ENCODE measurements at regions not wholly inside any gene's neighbourhood (a gene's known extent, or its start where the extent isn't known, plus 50 kb on each side); places are given as distances from the start of the nearest gene placed in this dataset.

DNA sequence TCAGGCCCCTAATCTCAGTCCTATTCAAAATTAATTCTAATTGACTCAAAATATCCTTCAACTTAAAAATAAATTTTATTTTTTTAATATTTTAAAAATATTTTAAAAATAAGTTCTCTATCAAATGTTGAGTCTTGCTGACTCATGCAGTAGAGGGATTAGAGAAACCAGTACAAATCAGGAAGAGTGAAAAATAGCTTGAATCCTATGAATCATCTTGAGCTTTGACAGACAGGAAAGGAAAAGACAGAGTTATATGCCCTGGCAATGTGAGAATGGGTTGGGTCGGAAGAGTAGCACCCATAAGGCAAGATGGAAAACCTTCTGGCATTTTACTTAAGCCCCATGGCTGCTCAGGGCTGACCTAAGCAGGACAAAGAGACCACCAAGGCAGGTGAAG, 346.6 kb upstream of the RUNX1 start:
- TF ChIP-seq, protein P1, sequence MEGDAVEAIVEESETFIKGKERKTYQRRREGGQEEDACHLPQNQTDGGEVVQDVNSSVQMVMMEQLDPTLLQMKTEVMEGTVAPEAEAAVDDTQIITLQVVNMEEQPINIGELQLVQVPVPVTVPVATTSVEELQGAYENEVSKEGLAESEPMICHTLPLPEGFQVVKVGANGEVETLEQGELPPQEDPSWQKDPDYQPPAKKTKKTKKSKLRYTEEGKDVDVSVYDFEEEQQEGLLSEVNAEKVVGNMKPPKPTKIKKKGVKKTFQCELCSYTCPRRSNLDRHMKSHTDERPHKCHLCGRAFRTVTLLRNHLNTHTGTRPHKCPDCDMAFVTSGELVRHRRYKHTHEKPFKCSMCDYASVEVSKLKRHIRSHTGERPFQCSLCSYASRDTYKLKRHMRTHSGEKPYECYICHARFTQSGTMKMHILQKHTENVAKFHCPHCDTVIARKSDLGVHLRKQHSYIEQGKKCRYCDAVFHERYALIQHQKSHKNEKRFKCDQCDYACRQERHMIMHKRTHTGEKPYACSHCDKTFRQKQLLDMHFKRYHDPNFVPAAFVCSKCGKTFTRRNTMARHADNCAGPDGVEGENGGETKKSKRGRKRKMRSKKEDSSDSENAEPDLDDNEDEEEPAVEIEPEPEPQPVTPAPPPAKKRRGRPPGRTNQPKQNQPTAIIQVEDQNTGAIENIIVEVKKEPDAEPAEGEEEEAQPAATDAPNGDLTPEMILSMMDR (IDR thresholded peaks at IDR 0.05) = no peak
- no peak for TF ChIP-seq POLR2A (IDR thresholded peaks at IDR 0.05)
